MM.1S (cell line): ENCODE measurements at regions not wholly inside any gene's neighbourhood (a gene's known extent, or its start where the extent isn't known, plus 50 kb on each side); places are given as distances from the start of the nearest gene placed in this dataset.

Experiments used
- EZH2 ChIP-seq: fragments of 300-600 bp; sonication (generic); optimal IDR thresholded peaks from 2 replicates; pipeline ENCODE3; 2017; ENCODE audit warnings: low read depth, mild to moderate bottlenecking, antibody characterized with exemption, low read length, mixed read lengths
- EZH2phosphoT487 ChIP-seq: fragments of 300-600 bp; sonication (generic); IDR thresholded peaks from 2 replicates; pipeline ENCODE4 v1.6.1; 2018; ENCODE audit warnings: antibody characterized with exemption, low read length

GRCh38 chr20:24406750-24407149 is 62.7 kb upstream of the SYNDIG1 start:
- TF ChIP-seq EZH2phosphoT487 (no peak), EZH2 (no peak)
